ENCODE measurements at regions not wholly inside any gene's neighbourhood (a gene's known extent, or its start where the extent isn't known, plus 50 kb on each side); places are given as distances from the start of the nearest gene placed in this dataset.

GRCh38 chr18:10018289-10018688 is 104.5 kb downstream of the VAPA start:
- Histone ChIP-seq H3K9me3 (ENCODE audit: control insufficient read depth in 3 of 3, low read length in 3 of 3) (no peaks in the 10 kb centered on the region), H3K27ac (ENCODE audit: low read depth, low read length) (no peak overlapping the region), H3K4me1 (ENCODE audit: control insufficient read depth in 3 of 3, insufficient read depth in 3 of 3, low read length in 3 of 3) (peaks cover 18 to 21% (median 18%) of the 10 kb centered on the region in 3 donors), H3K27me3 (ENCODE audit: control insufficient read depth in 3 of 3, insufficient read depth in 3 of 3, low read length in 3 of 3) (no peaks in the 10 kb centered on the region), H3K36me3 (ENCODE audit: control insufficient read depth in 3 of 3, insufficient read depth in 3 of 3, low read length in 3 of 3) (no peaks in the 10 kb centered on the region), H3K4me3 (ENCODE audit: low read length in 3 of 3) (no peak overlapping the region), H3K9ac (ENCODE audit: low read depth in 1 of 3, low read length in 3 of 3) (no peak overlapping the region)

GRCh38 chr18:10020171-10020570 is 106.4 kb downstream of the VAPA start:
- Histone ChIP-seq H3K36me3 (ENCODE audit: control insufficient read depth in 3 of 3, insufficient read depth in 3 of 3, low read length in 3 of 3) (no peaks in the 10 kb centered on the region), H3K27ac (ENCODE audit: low read depth, low read length) (no peak overlapping the region), H3K4me3 (ENCODE audit: low read length in 3 of 3) (no peak overlapping the region), H3K9ac (ENCODE audit: low read depth in 1 of 3, low read length in 3 of 3) (no peak overlapping the region), H3K27me3 (ENCODE audit: control insufficient read depth in 3 of 3, insufficient read depth in 3 of 3, low read length in 3 of 3) (no peaks in the 10 kb centered on the region), H3K4me1 (ENCODE audit: control insufficient read depth in 3 of 3, insufficient read depth in 3 of 3, low read length in 3 of 3) (peaks cover 11 to 18% (median 17%) of the 10 kb centered on the region in 3 donors), H3K9me3 (ENCODE audit: control insufficient read depth in 3 of 3, low read length in 3 of 3) (no peaks in the 10 kb centered on the region)

GRCh38 chr18:10022365-10022764 is 108.5 kb downstream of the VAPA start:
- Histone ChIP-seq H3K4me1 (ENCODE audit: control insufficient read depth in 3 of 3, insufficient read depth in 3 of 3, low read length in 3 of 3) (peaks cover 0 to 7% (median 7%) of the 10 kb centered on the region in 3 donors), H3K4me3 (ENCODE audit: low read length in 3 of 3) (no peak overlapping the region), H3K27ac (ENCODE audit: low read depth, low read length) (no peak overlapping the region), H3K27me3 (ENCODE audit: control insufficient read depth in 3 of 3, insufficient read depth in 3 of 3, low read length in 3 of 3) (no peaks in the 10 kb centered on the region), H3K9ac (ENCODE audit: low read depth in 1 of 3, low read length in 3 of 3) (no peak overlapping the region), H3K36me3 (ENCODE audit: control insufficient read depth in 3 of 3, insufficient read depth in 3 of 3, low read length in 3 of 3) (no peaks in the 10 kb centered on the region), H3K9me3 (ENCODE audit: control insufficient read depth in 3 of 3, low read length in 3 of 3) (no peaks in the 10 kb centered on the region)

GRCh38 chr18:10023853-10024570 is 110.2 kb downstream of the VAPA start:
- Histone ChIP-seq H3K4me1 (ENCODE audit: control insufficient read depth in 3 of 3, insufficient read depth in 3 of 3, low read length in 3 of 3) (peaks cover 0 to 7% (median 7%) of the 10 kb centered on the region in 3 donors), H3K4me3 (ENCODE audit: low read length in 3 of 3) (no peak overlapping the region), H3K9me3 (ENCODE audit: control insufficient read depth in 3 of 3, low read length in 3 of 3) (no peaks in the 10 kb centered on the region), H3K27ac (ENCODE audit: low read depth, low read length) (peak overlapping the region; percentile 37), H3K27me3 (ENCODE audit: control insufficient read depth in 3 of 3, insufficient read depth in 3 of 3, low read length in 3 of 3) (no peaks in the 10 kb centered on the region), H3K36me3 (ENCODE audit: control insufficient read depth in 3 of 3, insufficient read depth in 3 of 3, low read length in 3 of 3) (no peaks in the 10 kb centered on the region), H3K9ac (ENCODE audit: low read depth in 1 of 3, low read length in 3 of 3) (no peak overlapping the region)

- no peak overlapping the region for H3K27ac ChIP-seq (ENCODE audit: low read depth, low read length)
- H3K36me3 ChIP-seq (ENCODE audit: control insufficient read depth in 3 of 3, insufficient read depth in 3 of 3, low read length in 3 of 3): no peaks in the 10 kb centered on the region
- H3K4me3 ChIP-seq (ENCODE audit: low read length in 3 of 3): no peak overlapping the region
- H3K9ac ChIP-seq (ENCODE audit: low read depth in 1 of 3, low read length in 3 of 3): no peak overlapping the region
- peaks cover 0 to 7% (median 7%) of the 10 kb centered on the region in 3 donors for H3K4me1 ChIP-seq (ENCODE audit: control insufficient read depth in 3 of 3, insufficient read depth in 3 of 3, low read length in 3 of 3)
- H3K9me3 ChIP-seq (ENCODE audit: control insufficient read depth in 3 of 3, low read length in 3 of 3): no peaks in the 10 kb centered on the region
- H3K27me3 ChIP-seq (ENCODE audit: control insufficient read depth in 3 of 3, insufficient read depth in 3 of 3, low read length in 3 of 3): peaks cover 0 to 2% (median 0%) of the 10 kb centered on the region in 3 donors
These were observed 112.2 kb downstream of the VAPA start for GRCh38 chr18:10025711-10026670.

GRCh38 chr18:10027031-10027430 is 113.2 kb downstream of the VAPA start:
- no peaks in the 10 kb centered on the region for H3K9me3 ChIP-seq (ENCODE audit: control insufficient read depth in 3 of 3, low read length in 3 of 3)
- no peak overlapping the region for H3K4me3 ChIP-seq (ENCODE audit: low read length in 3 of 3)
- H3K9ac ChIP-seq (ENCODE audit: low read depth in 1 of 3, low read length in 3 of 3): no peak overlapping the region
- no peak overlapping the region for H3K27ac ChIP-seq (ENCODE audit: low read depth, low read length)
- no peaks in the 10 kb centered on the region for H3K36me3 ChIP-seq (ENCODE audit: control insufficient read depth in 3 of 3, insufficient read depth in 3 of 3, low read length in 3 of 3)
- peaks cover 0 to 7% (median 7%) of the 10 kb centered on the region in 3 donors for H3K4me1 ChIP-seq (ENCODE audit: control insufficient read depth in 3 of 3, insufficient read depth in 3 of 3, low read length in 3 of 3)
- H3K27me3 ChIP-seq (ENCODE audit: control insufficient read depth in 3 of 3, insufficient read depth in 3 of 3, low read length in 3 of 3): peaks cover 0 to 2% (median 0%) of the 10 kb centered on the region in 3 donors

- peaks cover 0 to 2% (median 0%) of the 10 kb centered on the region in 3 donors for H3K27me3 ChIP-seq (ENCODE audit: control insufficient read depth in 3 of 3, insufficient read depth in 3 of 3, low read length in 3 of 3)
- no peaks in the 10 kb centered on the region for H3K36me3 ChIP-seq (ENCODE audit: control insufficient read depth in 3 of 3, insufficient read depth in 3 of 3, low read length in 3 of 3)
- no peaks in the 10 kb centered on the region for H3K9me3 ChIP-seq (ENCODE audit: control insufficient read depth in 3 of 3, low read length in 3 of 3)
- no peak overlapping the region for H3K27ac ChIP-seq (ENCODE audit: low read depth, low read length)
- no peak overlapping the region for H3K9ac ChIP-seq (ENCODE audit: low read depth in 1 of 3, low read length in 3 of 3)
- peaks cover 0 to 7% (median 7%) of the 10 kb centered on the region in 3 donors for H3K4me1 ChIP-seq (ENCODE audit: control insufficient read depth in 3 of 3, insufficient read depth in 3 of 3, low read length in 3 of 3)
- H3K4me3 ChIP-seq (ENCODE audit: low read length in 3 of 3): no peak overlapping the region
These were observed 113.6 kb downstream of the VAPA start for GRCh38 chr18:10027461-10027860.

- Histone ChIP-seq H3K27me3 (ENCODE audit: control insufficient read depth in 3 of 3, insufficient read depth in 3 of 3, low read length in 3 of 3) (peaks cover 0 to 2% (median 0%) of the 10 kb centered on the region in 3 donors), H3K4me3 (ENCODE audit: low read length in 3 of 3) (no peak overlapping the region), H3K4me1 (ENCODE audit: control insufficient read depth in 3 of 3, insufficient read depth in 3 of 3, low read length in 3 of 3) (no peaks in the 10 kb centered on the region), H3K9ac (ENCODE audit: low read depth in 1 of 3, low read length in 3 of 3) (no peak overlapping the region), H3K27ac (ENCODE audit: low read depth, low read length) (no peak overlapping the region), H3K36me3 (ENCODE audit: control insufficient read depth in 3 of 3, insufficient read depth in 3 of 3, low read length in 3 of 3) (no peaks in the 10 kb centered on the region), H3K9me3 (ENCODE audit: control insufficient read depth in 3 of 3, low read length in 3 of 3) (no peaks in the 10 kb centered on the region)
These were observed 115.9 kb downstream of the VAPA start for GRCh38 chr18:10029711-10030110.

GRCh38 chr18:10030816-10031541 is 117.2 kb downstream of the VAPA start:
- Histone ChIP-seq H3K4me3 (ENCODE audit: low read length in 3 of 3) (no peak overlapping the region), H3K27ac (ENCODE audit: low read depth, low read length) (no peak overlapping the region), H3K9ac (ENCODE audit: low read depth in 1 of 3, low read length in 3 of 3) (no peak overlapping the region), H3K9me3 (ENCODE audit: control insufficient read depth in 3 of 3, low read length in 3 of 3) (no peaks in the 10 kb centered on the region), H3K36me3 (ENCODE audit: control insufficient read depth in 3 of 3, insufficient read depth in 3 of 3, low read length in 3 of 3) (no peaks in the 10 kb centered on the region), H3K4me1 (ENCODE audit: control insufficient read depth in 3 of 3, insufficient read depth in 3 of 3, low read length in 3 of 3) (peaks cover 0 to 4% (median 0%) of the 10 kb centered on the region in 3 donors), H3K27me3 (ENCODE audit: control insufficient read depth in 3 of 3, insufficient read depth in 3 of 3, low read length in 3 of 3) (peaks cover 0 to 2% (median 0%) of the 10 kb centered on the region in 3 donors)

All from skeletal muscle tissue (tissue), 3 donors.